PC-3 (cell line): ENCODE measurements at regions not wholly inside any gene's neighbourhood (a gene's known extent, or its start where the extent isn't known, plus 50 kb on each side); places are given as distances from the start of the nearest gene placed in this dataset.

Source experiments
- CTCF ChIP-seq: fragments of 300-600 bp; sonication (generic); conservative IDR thresholded peaks from 2 replicates; pipeline ENCODE4 v1.5.1; 2017; ENCODE audit warnings: antibody characterized with exemption, low read depth, mild to moderate bottlenecking, low read length
- EZH2 ChIP-seq: fragments of 300-600 bp; sonication (generic); IDR thresholded peaks from one replicate; pipeline ENCODE4 v1.6.1; 2017; ENCODE audit warnings: antibody characterized with exemption, mild to moderate bottlenecking, low read length; ENCODE audit not compliant: unreplicated experiment

GRCh38 chr6:84350397-84350796 lies 123.0 kb upstream of the CEP162 start:
- TF ChIP-seq CTCF (no peak), EZH2 (no peak)
